AG04450 (cell line): ENCODE measurements at regions not wholly inside any gene's neighbourhood (a gene's known extent, or its start where the extent isn't known, plus 50 kb on each side); places are given as distances from the start of the nearest gene placed in this dataset.

Source experiments
- CTCF ChIA-PET: fragments of 300-600, 350-600 bp; formaldehyde crosslinking; extraction: SDS; loops from one replicate; lab custom pipeline; 2022; ENCODE audit warnings: antibody characterized with exemption, inconsistent platforms; lab: Charles Lee
- POLR2A ChIA-PET: fragments of 350-600 bp; formaldehyde crosslinking; extraction: SDS; loops from one replicate; lab custom pipeline; 2021; ENCODE audit warnings: antibody characterized with exemption, inconsistent platforms; lab: Yijun Ruan, JAX
- DNase-seq: peaks from one replicate; pipeline ENCODE4 v3.0.0-alpha.2; 2011; ENCODE audit warnings: low read depth, low spot score
- H3K27ac ChIP-seq: one replicate; pipeline ENCODE4 v1.5.1; 2012; ENCODE audit warnings: low read depth, low read length, control low read depth
- H3K27me3 ChIP-seq: one replicate; pipeline ENCODE4 v1.6.0; 2012; ENCODE audit warnings: low read length; ENCODE audit not compliant: control insufficient read depth, insufficient read depth
- H3K4me3 ChIP-seq: 2 replicates; pipeline ENCODE4 v1.5.1; 2011; ENCODE audit warnings: mild to moderate bottlenecking, low read depth, low read length, control low read depth
- H3K9me3 ChIP-seq: 2 replicates; pipeline ENCODE4 v1.5.1; 2012; ENCODE audit warnings: low read length; ENCODE audit not compliant: control insufficient read depth, insufficient read depth
- TF ChIP-seq, protein P1 (sequence below): IDR thresholded peaks from 2 replicates; pipeline ENCODE4 v1.5.1; 2011; ENCODE audit warnings: low read depth, low read length, control low read depth, inconsistent platforms

DNA sequence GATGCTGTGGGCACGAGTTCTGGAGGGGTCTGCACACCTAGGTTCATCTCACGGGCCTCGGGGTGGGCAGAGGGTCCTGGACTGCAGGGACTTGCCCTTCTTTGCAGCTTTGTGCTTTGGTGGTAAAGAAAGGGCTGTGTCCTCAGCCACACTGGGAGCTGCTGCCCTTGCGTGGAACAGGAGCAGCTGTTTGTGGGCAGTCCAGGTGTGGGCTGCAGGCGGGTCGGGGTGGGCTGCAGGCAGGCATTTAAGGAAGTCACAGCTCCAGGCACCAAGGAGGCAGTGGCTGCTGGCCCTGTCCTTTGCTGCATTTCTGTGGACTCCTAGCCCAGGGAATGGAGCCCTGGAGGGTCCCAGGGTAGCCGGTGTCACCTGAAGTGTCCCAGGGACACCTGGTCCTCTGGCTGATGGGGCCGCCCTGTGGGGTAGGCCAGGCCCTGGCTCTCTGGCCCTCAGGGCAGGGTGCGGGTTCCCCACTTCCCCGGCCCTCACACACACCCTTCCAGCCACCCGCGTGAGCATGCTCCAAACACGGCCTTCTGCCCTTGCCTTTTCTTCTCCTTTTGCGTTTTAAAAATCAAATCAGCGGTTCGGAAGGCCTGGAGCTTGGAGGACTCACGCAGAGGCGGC is 1240.3 kb downstream of the BRD1 start:
- CTCF ChIA-PET = no interaction called here

GRCh38 chr22:48586799-48587185 is 1240.9 kb downstream of the BRD1 start:
- H3K27ac ChIP-seq = no peak overlapping the region
- no peak for DNase-seq
- H3K4me3 ChIP-seq = no peak overlapping the region
- POLR2A ChIA-PET = no interaction called here
- TF ChIP-seq, protein P1, sequence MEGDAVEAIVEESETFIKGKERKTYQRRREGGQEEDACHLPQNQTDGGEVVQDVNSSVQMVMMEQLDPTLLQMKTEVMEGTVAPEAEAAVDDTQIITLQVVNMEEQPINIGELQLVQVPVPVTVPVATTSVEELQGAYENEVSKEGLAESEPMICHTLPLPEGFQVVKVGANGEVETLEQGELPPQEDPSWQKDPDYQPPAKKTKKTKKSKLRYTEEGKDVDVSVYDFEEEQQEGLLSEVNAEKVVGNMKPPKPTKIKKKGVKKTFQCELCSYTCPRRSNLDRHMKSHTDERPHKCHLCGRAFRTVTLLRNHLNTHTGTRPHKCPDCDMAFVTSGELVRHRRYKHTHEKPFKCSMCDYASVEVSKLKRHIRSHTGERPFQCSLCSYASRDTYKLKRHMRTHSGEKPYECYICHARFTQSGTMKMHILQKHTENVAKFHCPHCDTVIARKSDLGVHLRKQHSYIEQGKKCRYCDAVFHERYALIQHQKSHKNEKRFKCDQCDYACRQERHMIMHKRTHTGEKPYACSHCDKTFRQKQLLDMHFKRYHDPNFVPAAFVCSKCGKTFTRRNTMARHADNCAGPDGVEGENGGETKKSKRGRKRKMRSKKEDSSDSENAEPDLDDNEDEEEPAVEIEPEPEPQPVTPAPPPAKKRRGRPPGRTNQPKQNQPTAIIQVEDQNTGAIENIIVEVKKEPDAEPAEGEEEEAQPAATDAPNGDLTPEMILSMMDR = no peak
- peaks cover 98% of the 10 kb centered on the region for H3K9me3 ChIP-seq
- H3K27me3 ChIP-seq = no peaks in the 10 kb centered on the region
- CTCF ChIA-PET = no interaction called here

More for the DNA sequence above, 1240.3 kb downstream of the BRD1 start:
- TF ChIP-seq, protein P1 = no peak
- Histone ChIP-seq H3K27me3 (no peaks in the 10 kb centered on the region), H3K27ac (no peak overlapping the region), H3K9me3 (peaks cover 99% of the 10 kb centered on the region), H3K4me3 (no peak overlapping the region)
- no peak for DNase-seq
- POLR2A ChIA-PET = no interaction called here

GRCh38 chr22:48585916-48586798 is 1241.5 kb downstream of the BRD1 start:
- H3K27ac ChIP-seq = no peak overlapping the region
- ChIA-PET POLR2A (no interaction called here), CTCF (no interaction called here)
- H3K4me3 ChIP-seq = no peak overlapping the region
- DNase-seq = no peak
- H3K27me3 ChIP-seq = no peaks in the 10 kb centered on the region
- TF ChIP-seq, protein P1 = no peak
- H3K9me3 ChIP-seq = peaks cover 98% of the 10 kb centered on the region

- Histone ChIP-seq H3K27ac (no peak overlapping the region), H3K27me3 (no peaks in the 10 kb centered on the region), H3K4me3 (no peak overlapping the region), H3K9me3 (peaks cover 93% of the 10 kb centered on the region)
- no peak for DNase-seq
- ChIA-PET POLR2A (no interaction called here), CTCF (no interaction called here)
- TF ChIP-seq, protein P1 = no peak
Observed at GRCh38 chr22:48584170-48584569, 1243.5 kb downstream of the BRD1 start.
